OCI-LY7 (cell line): ENCODE measurements at regions not wholly inside any gene's neighbourhood (a gene's known extent, or its start where the extent isn't known, plus 50 kb on each side); places are given as distances from the start of the nearest gene placed in this dataset.

Experiments used
- EZH2phosphoT487 ChIP-seq: fragments of 200-600 bp; sonication (generic); IDR thresholded peaks from 2 replicates; pipeline ENCODE4 v1.6.1; 2018; ENCODE audit warnings: low read depth, borderline replicate concordance, mild to moderate bottlenecking, mixed run types, antibody characterized with exemption, low read length, moderate library complexity, mixed read lengths
- TF ChIP-seq, protein P1 (sequence below): fragments of 200-600 bp; sonication (generic); conservative IDR thresholded peaks from 2 replicates; pipeline ENCODE4 v1.5.1; 2014; ENCODE audit warnings: mild to moderate bottlenecking, antibody characterized with exemption, low read length, moderate library complexity, mixed read lengths

DNA sequence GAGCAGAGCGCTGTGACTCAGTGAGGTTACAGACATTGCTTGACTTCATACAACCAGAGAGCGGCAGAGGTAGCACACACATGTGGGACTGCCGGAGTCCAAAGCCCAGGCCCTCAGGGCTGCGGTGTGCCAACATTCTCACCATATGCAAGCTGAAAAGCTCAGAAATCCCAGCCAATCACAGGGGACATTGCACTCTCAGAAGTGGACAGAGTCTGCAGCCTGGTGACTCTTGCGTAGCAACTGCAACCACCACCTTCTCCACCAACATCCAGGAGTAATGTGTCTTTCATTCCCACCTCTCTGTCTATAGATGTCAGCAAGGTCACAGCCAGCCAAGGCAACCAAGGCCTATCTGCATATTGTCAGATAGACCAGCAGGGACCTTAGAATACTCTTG, 158.1 kb downstream of the TTC32 start:
- TF ChIP-seq, protein P1, sequence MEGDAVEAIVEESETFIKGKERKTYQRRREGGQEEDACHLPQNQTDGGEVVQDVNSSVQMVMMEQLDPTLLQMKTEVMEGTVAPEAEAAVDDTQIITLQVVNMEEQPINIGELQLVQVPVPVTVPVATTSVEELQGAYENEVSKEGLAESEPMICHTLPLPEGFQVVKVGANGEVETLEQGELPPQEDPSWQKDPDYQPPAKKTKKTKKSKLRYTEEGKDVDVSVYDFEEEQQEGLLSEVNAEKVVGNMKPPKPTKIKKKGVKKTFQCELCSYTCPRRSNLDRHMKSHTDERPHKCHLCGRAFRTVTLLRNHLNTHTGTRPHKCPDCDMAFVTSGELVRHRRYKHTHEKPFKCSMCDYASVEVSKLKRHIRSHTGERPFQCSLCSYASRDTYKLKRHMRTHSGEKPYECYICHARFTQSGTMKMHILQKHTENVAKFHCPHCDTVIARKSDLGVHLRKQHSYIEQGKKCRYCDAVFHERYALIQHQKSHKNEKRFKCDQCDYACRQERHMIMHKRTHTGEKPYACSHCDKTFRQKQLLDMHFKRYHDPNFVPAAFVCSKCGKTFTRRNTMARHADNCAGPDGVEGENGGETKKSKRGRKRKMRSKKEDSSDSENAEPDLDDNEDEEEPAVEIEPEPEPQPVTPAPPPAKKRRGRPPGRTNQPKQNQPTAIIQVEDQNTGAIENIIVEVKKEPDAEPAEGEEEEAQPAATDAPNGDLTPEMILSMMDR = no peak
- TF ChIP-seq EZH2phosphoT487 = no peak
